ENCODE measurements at regions not wholly inside any gene's neighbourhood (a gene's known extent, or its start where the extent isn't known, plus 50 kb on each side); places are given as distances from the start of the nearest gene placed in this dataset.

DNA sequence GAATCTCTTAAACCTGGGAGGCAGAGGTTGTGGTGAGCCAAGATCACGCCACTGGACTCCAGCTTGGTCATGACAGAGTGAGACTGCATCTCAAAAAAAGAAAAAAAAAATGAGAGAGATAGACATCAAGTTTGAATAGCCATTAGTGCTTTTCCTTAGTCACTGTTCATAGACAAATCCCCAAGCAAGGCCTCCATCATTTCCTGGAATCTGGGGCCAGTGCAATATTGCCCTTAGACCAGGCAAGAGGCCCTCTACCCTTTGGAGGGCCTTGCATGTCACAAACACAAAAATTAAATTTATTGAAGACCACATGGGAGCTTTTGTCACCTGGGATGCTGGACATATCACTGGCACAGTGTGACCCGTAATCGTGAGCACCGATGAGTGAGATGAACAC is 141.5 kb downstream of the B3GNT2 start:
- TF ChIP-seq SUZ12 (IDR thresholded peaks at IDR 0.05) (no peak), TARDBP (IDR thresholded peaks at IDR 0.05) (no peak), L3MBTL2 (conservative IDR thresholded peaks at IDR 0.05) (no peak), NFRKB (IDR thresholded peaks at IDR 0.05) (no peak), HDGF (IDR thresholded peaks at IDR 0.05; ENCODE audit: borderline replicate concordance) (no peak)
